Mononuclear cell (primary cell): ENCODE measurements at regions not wholly inside any gene's neighbourhood (a gene's known extent, or its start where the extent isn't known, plus 50 kb on each side); places are given as distances from the start of the nearest gene placed in this dataset.
"Not testable (repeated sequence)": the region's sequence is repeated elsewhere in the genome, so short reads cannot be mapped to it uniquely, and the experiment has no call there.

Experiments
- H3K27me3 ChIP-seq: 2 replicates; pipeline ENCODE4 v1.6.0; 2011; ENCODE audit warnings: low read length, control low read depth; ENCODE audit not compliant: insufficient read depth
- H3K4me1 ChIP-seq: 2 replicates; pipeline ENCODE4 v1.5.1; 2011; ENCODE audit warnings: mild to moderate bottlenecking, low read length, control low read depth; ENCODE audit not compliant: insufficient read depth
- H3K4me3 ChIP-seq: 2 replicates; pipeline ENCODE4 v1.5.1; 2011; ENCODE audit warnings: mild to moderate bottlenecking, low read length, moderate library complexity
- H3K9me3 ChIP-seq: 2 replicates; pipeline ENCODE4 v1.5.1; 2011; ENCODE audit warnings: low read depth, mild to moderate bottlenecking, control low read depth, low read length

- H3K4me1 ChIP-seq, result peaks cover 10% of the 10 kb centered on the region
- H3K4me3 ChIP-seq, result no peak overlapping the region
- H3K9me3 ChIP-seq, result no peaks in the 10 kb centered on the region
- H3K27me3 ChIP-seq, result no peaks in the 10 kb centered on the region
These were observed 72.6 kb upstream of the THUMPD2 start for GRCh38 chr2:39851651-39852110.

GRCh38 chr2:39851251-39851650, 72.2 kb upstream of the THUMPD2 start:
- Histone ChIP-seq H3K9me3 (no peaks in the 10 kb centered on the region), H3K27me3 (no peaks in the 10 kb centered on the region), H3K4me1 (peaks cover 10% of the 10 kb centered on the region), H3K4me3 (no peak overlapping the region)

- Histone ChIP-seq H3K4me1 (peaks cover 10% of the 10 kb centered on the region), H3K27me3 (no peaks in the 10 kb centered on the region), H3K4me3 (no peak overlapping the region), H3K9me3 (no peaks in the 10 kb centered on the region)
These were observed 71.0 kb upstream of the THUMPD2 start for GRCh38 chr2:39849982-39850526.

- no peaks in the 10 kb centered on the region for H3K9me3 ChIP-seq
- no peaks in the 10 kb centered on the region for H3K27me3 ChIP-seq
- no peak overlapping the region for H3K4me3 ChIP-seq
- peaks cover 10% of the 10 kb centered on the region for H3K4me1 ChIP-seq
These were observed 70.0 kb upstream of the THUMPD2 start for GRCh38 chr2:39849064-39849463.

GRCh38 chr2:39845460-39846146, 66.5 kb upstream of the THUMPD2 start:
- no peaks in the 10 kb centered on the region for H3K9me3 ChIP-seq
- no peaks in the 10 kb centered on the region for H3K27me3 ChIP-seq
- no peaks in the 10 kb centered on the region for H3K4me1 ChIP-seq
- no peak overlapping the region for H3K4me3 ChIP-seq

- no peaks in the 10 kb centered on the region for H3K27me3 ChIP-seq
- peaks cover 15% of the 10 kb centered on the region for H3K9me3 ChIP-seq
These were observed 60.3 kb upstream of the THUMPD2 start for GRCh38 chr2:39839261-39839848.

GRCh38 chr2:39838589-39838988, 59.5 kb upstream of the THUMPD2 start:
- Histone ChIP-seq H3K4me3 (no peak overlapping the region), H3K9me3 (peaks cover 15% of the 10 kb centered on the region), H3K27me3 (no peaks in the 10 kb centered on the region), H3K4me1 (no peaks in the 10 kb centered on the region)

More at GRCh38 chr2:39839261-39839848, 60.3 kb upstream of the THUMPD2 start:
- Histone ChIP-seq H3K4me3 (no peak overlapping the region), H3K4me1 (no peaks in the 10 kb centered on the region)

- Histone ChIP-seq H3K4me3 (no peak overlapping the region), H3K4me1 (no peaks in the 10 kb centered on the region), H3K27me3 (no peaks in the 10 kb centered on the region), H3K9me3 (peaks cover 15% of the 10 kb centered on the region)
These were observed 58.9 kb upstream of the THUMPD2 start for GRCh38 chr2:39837856-39838453.

- H3K4me3 ChIP-seq, result no peak overlapping the region
- H3K9me3 ChIP-seq, result peaks cover 15% of the 10 kb centered on the region
- no peaks in the 10 kb centered on the region for H3K27me3 ChIP-seq
- H3K4me1 ChIP-seq, result no peaks in the 10 kb centered on the region
These were observed 57.6 kb upstream of the THUMPD2 start for GRCh38 chr2:39836638-39837037.

- Histone ChIP-seq H3K4me3 (no peak overlapping the region), H3K9me3 (peaks cover 15% of the 10 kb centered on the region), H3K4me1 (no peaks in the 10 kb centered on the region), H3K27me3 (no peaks in the 10 kb centered on the region)
These were observed 55.4 kb upstream of the THUMPD2 start for GRCh38 chr2:39834426-39834825.

GRCh38 chr2:39830610-39831009, 51.6 kb upstream of the THUMPD2 start:
- not testable (repeated sequence) for H3K4me1 ChIP-seq, H3K27me3 ChIP-seq, H3K4me3 ChIP-seq, H3K9me3 ChIP-seq
